ENCODE measurements at regions not wholly inside any gene's neighbourhood (a gene's known extent, or its start where the extent isn't known, plus 50 kb on each side); places are given as distances from the start of the nearest gene placed in this dataset.
"Not testable (repeated sequence)": the region's sequence is repeated elsewhere in the genome, so short reads cannot be mapped to it uniquely, and the experiment has no call there.

- TF ChIP-seq POLR2A (IDR thresholded peaks at IDR 0.05) (no peak), CTCF (IDR thresholded peaks at IDR 0.05) (no peak)
- 68 to 79% methylated on average over 1 of the region's 1 CpG for WGBS, 2 donors
- no peak for DNase-seq
Observed at GRCh38 chr15:38844736-38845135, 280.1 kb upstream of the RASGRP1 start.

GRCh38 chr15:38846346-38846745, 281.7 kb upstream of the RASGRP1 start:
- Histone ChIP-seq H3K9me3 (no peaks in the 10 kb centered on the region), H3K27ac (peak overlapping the region in 2 of 4 donors; percentile 9 to 28), H3K27me3 (no peaks in the 10 kb centered on the region), H3K36me3 (no peaks in the 10 kb centered on the region), H3K4me1 (peaks cover 0 to 17% (median 0%) of the 10 kb centered on the region in 3 donors), H3K4me3 (no peak overlapping the region)
- WGBS, 2 donors: 33 to 47% methylated on average over 2 of the region's 2 CpGs
- intact Hi-C loops (cut with DNase I): no loop called here
- no peak for TF ChIP-seq CTCF (IDR thresholded peaks at IDR 0.05)
- no peak for TF ChIP-seq POLR2A (IDR thresholded peaks at IDR 0.05)
- no peak for DNase-seq

More at GRCh38 chr15:38844736-38845135, 280.1 kb upstream of the RASGRP1 start:
- intact Hi-C loops (cut with DNase I): no loop called here
- no peaks in the 10 kb centered on the region for H3K9me3 ChIP-seq
- no peak overlapping the region for H3K4me3 ChIP-seq
- H3K4me1 ChIP-seq: peaks cover 0 to 17% (median 0%) of the 10 kb centered on the region in 3 donors
- no peaks in the 10 kb centered on the region for H3K36me3 ChIP-seq
- H3K27me3 ChIP-seq: no peaks in the 10 kb centered on the region
- H3K27ac ChIP-seq: peak overlapping the region in 1 of 4 donors; percentile 9

GRCh38 chr15:38847666-38848065, 283.1 kb upstream of the RASGRP1 start:
- WGBS, 2 donors: 75 to 80% methylated on average over 4 to 5 of the region's 5 CpGs
- Histone ChIP-seq H3K4me1 (peaks cover 0 to 12% (median 0%) of the 10 kb centered on the region in 3 donors), H3K27ac (no peak overlapping the region), H3K9me3 (no peaks in the 10 kb centered on the region), H3K36me3 (no peaks in the 10 kb centered on the region), H3K4me3 (no peak overlapping the region), H3K27me3 (no peaks in the 10 kb centered on the region)
- DNase-seq: no peak
- intact Hi-C loops (cut with DNase I): no loop called here
- no peak for TF ChIP-seq CTCF (IDR thresholded peaks at IDR 0.05)
- TF ChIP-seq POLR2A (IDR thresholded peaks at IDR 0.05): no peak

- intact Hi-C loops (cut with DNase I): no loop called here
- TF ChIP-seq POLR2A (IDR thresholded peaks at IDR 0.05) (no peak), CTCF (IDR thresholded peaks at IDR 0.05) (no peak)
- WGBS, 2 donors: 0 to 26% methylated on average over 1 of the region's 1 CpG
- no peaks in the 10 kb centered on the region for H3K9me3 ChIP-seq
- H3K4me1 ChIP-seq: peaks cover 0 to 11% (median 0%) of the 10 kb centered on the region in 3 donors
- no peak overlapping the region for H3K4me3 ChIP-seq
- H3K27me3 ChIP-seq: no peaks in the 10 kb centered on the region
- no peaks in the 10 kb centered on the region for H3K36me3 ChIP-seq
- no peak for DNase-seq
- no peak overlapping the region for H3K27ac ChIP-seq
Observed at GRCh38 chr15:38849046-38849445, 284.4 kb upstream of the RASGRP1 start.

GRCh38 chr15:38852188-38852587, 287.6 kb upstream of the RASGRP1 start:
- H3K36me3 ChIP-seq; H3K27me3 ChIP-seq; H3K27ac ChIP-seq; H3K4me1 ChIP-seq; H3K9me3 ChIP-seq; H3K4me3 ChIP-seq; DNase-seq; intact Hi-C loops (cut with DNase I): not testable (repeated sequence)
- 88 to 100% methylated on average over 1 of the region's 1 CpG for WGBS, 2 donors

GRCh38 chr15:38853608-38854007, 289.0 kb upstream of the RASGRP1 start:
- 38 to 60% methylated on average over 1 of the region's 1 CpG for WGBS, 2 donors
- H3K36me3 ChIP-seq: no peaks in the 10 kb centered on the region
- no peak overlapping the region for H3K27ac ChIP-seq
- no peak overlapping the region for H3K4me3 ChIP-seq
- H3K4me1 ChIP-seq: no peaks in the 10 kb centered on the region
- no peak for DNase-seq
- no peaks in the 10 kb centered on the region for H3K9me3 ChIP-seq
- no peaks in the 10 kb centered on the region for H3K27me3 ChIP-seq
- intact Hi-C loops (cut with DNase I): no loop called here
- TF ChIP-seq CTCF (IDR thresholded peaks at IDR 0.05) (no peak), POLR2A (IDR thresholded peaks at IDR 0.05) (no peak)

All from esophagus squamous epithelium (tissue), 5 donors.